ENCODE measurements at regions not wholly inside any gene's neighbourhood (a gene's known extent, or its start where the extent isn't known, plus 50 kb on each side); places are given as distances from the start of the nearest gene placed in this dataset.

DNA sequence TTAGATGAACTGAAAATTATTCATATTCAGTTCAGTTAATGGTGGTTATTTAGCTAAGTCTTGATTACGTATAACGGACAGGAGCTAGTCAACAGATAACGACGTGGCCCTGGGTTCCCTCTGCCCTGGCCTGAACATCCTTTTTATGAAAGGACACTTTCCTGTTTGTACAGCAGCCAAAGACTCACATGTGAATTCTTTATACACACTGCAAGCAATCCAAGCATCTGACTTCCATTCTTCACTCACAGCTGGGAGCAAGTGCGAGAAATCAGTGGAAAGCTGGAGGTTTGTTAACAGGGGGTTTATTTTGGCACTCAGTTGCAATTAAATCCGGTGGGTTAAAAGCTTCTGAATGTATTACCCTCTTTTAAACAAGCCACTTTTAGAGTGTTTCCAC, 148.1 kb upstream of the GDF10 start:
- TF ChIP-seq, protein P1, sequence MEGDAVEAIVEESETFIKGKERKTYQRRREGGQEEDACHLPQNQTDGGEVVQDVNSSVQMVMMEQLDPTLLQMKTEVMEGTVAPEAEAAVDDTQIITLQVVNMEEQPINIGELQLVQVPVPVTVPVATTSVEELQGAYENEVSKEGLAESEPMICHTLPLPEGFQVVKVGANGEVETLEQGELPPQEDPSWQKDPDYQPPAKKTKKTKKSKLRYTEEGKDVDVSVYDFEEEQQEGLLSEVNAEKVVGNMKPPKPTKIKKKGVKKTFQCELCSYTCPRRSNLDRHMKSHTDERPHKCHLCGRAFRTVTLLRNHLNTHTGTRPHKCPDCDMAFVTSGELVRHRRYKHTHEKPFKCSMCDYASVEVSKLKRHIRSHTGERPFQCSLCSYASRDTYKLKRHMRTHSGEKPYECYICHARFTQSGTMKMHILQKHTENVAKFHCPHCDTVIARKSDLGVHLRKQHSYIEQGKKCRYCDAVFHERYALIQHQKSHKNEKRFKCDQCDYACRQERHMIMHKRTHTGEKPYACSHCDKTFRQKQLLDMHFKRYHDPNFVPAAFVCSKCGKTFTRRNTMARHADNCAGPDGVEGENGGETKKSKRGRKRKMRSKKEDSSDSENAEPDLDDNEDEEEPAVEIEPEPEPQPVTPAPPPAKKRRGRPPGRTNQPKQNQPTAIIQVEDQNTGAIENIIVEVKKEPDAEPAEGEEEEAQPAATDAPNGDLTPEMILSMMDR (conservative IDR thresholded peaks at IDR 0.05 in 1 of 2, IDR thresholded peaks at IDR 0.05 in 1 of 2; ENCODE audit: low read depth in 1 of 2, low read length in 2 of 2): no peak
- TF ChIP-seq EZH2 (IDR thresholded peaks at IDR 0.05; ENCODE audit: low read length, missing control alignments): no peak

Data from fibroblast of lung (primary cell).